ENCODE measurements at regions not wholly inside any gene's neighbourhood (a gene's known extent, or its start where the extent isn't known, plus 50 kb on each side); places are given as distances from the start of the nearest gene placed in this dataset.

GRCh38 chr7:57579454-57579853 lies 129.5 kb downstream of the ZNF716 start (continued):
- TF ChIP-seq ZNF462 (CRISPR knock-in tag; IDR thresholded peaks at IDR 0.05): no peak
- TF ChIP-seq ETS1 (IDR thresholded peaks at IDR 0.05): no peak
- no peak for TF ChIP-seq NANOG (IDR thresholded peaks at IDR 0.05; ENCODE audit: borderline replicate concordance)
- no peak for TF ChIP-seq EZH2 (IDR thresholded peaks at IDR 0.05; ENCODE audit: low read depth, unreplicated experiment)
- TF ChIP-seq ZNF114 (CRISPR knock-in tag; IDR thresholded peaks at IDR 0.05): no peak
- TF ChIP-seq ZNF331 (CRISPR knock-in tag; IDR thresholded peaks at IDR 0.05; ENCODE audit: low read depth): no peak
- no peak for TF ChIP-seq EZH2phosphoT487 (IDR thresholded peaks at IDR 0.05; ENCODE audit: unreplicated experiment)
- TF ChIP-seq CTCF (conservative IDR thresholded peaks at IDR 0.05; ENCODE audit: low read depth in 2 of 2): no peak
- no peak for TF ChIP-seq CREB1 (CRISPR knock-in tag; IDR thresholded peaks at IDR 0.05; ENCODE audit: low read depth)
